ENCODE measurements at regions not wholly inside any gene's neighbourhood (a gene's known extent, or its start where the extent isn't known, plus 50 kb on each side); places are given as distances from the start of the nearest gene placed in this dataset.
"Not testable (repeated sequence)": the region's sequence is repeated elsewhere in the genome, so short reads cannot be mapped to it uniquely, and the experiment has no call there.

DNA sequence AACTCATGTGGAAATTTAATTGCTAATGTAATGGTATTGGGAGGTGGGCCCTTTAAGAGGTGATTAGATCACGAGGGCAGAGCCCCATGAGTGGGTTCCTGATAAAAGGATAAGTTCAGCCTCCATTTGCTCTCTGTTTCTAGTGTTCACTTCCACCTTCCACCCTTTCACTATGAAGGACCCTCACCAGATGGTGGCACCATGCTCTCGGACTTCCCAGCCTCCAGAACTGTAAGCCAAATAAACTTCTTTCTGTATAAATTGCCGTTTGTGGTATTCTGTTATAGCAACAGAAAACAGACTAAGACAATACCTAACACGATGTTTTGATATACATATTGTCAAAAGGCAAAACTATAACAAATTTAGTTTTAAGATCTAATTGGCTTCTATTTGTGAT lies 166.2 kb downstream of the DEPDC1B start:
- H3K36me3 ChIP-seq (ENCODE audit: insufficient read depth, low read length) = no peaks in the 10 kb centered on the region
- ATAC-seq (ENCODE audit: poor library complexity) (no peak), DNase-seq (no peak)
- no peaks in the 10 kb centered on the region for H3K4me1 ChIP-seq (ENCODE audit: insufficient read depth, low read length)
- TF ChIP-seq, protein P1, sequence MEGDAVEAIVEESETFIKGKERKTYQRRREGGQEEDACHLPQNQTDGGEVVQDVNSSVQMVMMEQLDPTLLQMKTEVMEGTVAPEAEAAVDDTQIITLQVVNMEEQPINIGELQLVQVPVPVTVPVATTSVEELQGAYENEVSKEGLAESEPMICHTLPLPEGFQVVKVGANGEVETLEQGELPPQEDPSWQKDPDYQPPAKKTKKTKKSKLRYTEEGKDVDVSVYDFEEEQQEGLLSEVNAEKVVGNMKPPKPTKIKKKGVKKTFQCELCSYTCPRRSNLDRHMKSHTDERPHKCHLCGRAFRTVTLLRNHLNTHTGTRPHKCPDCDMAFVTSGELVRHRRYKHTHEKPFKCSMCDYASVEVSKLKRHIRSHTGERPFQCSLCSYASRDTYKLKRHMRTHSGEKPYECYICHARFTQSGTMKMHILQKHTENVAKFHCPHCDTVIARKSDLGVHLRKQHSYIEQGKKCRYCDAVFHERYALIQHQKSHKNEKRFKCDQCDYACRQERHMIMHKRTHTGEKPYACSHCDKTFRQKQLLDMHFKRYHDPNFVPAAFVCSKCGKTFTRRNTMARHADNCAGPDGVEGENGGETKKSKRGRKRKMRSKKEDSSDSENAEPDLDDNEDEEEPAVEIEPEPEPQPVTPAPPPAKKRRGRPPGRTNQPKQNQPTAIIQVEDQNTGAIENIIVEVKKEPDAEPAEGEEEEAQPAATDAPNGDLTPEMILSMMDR (IDR thresholded peaks at IDR 0.05) = no peak
- Mint-ChIP-seq H3K9me3 (peaks cover 3% of the 10 kb centered on the region), H3K36me3 (ENCODE audit: low read depth) (no peaks in the 10 kb centered on the region), H3K4me1 (ENCODE audit: low read depth) (no peaks in the 10 kb centered on the region), H3K27me3 (no peaks in the 10 kb centered on the region), H3K27ac (no peak overlapping the region), H3K4me3 (no peak overlapping the region)
- H3K4me3 ChIP-seq (ENCODE audit: low read length) = no peak overlapping the region
- peaks cover 0 to 8% of the 10 kb centered on the region in 2 experiments for H3K9me3 ChIP-seq (ENCODE audit: control insufficient read depth in 1 of 2, insufficient read depth in 1 of 2, low read length in 2 of 2)
- no peak overlapping the region for H3K27ac ChIP-seq (ENCODE audit: low read depth in 1 of 2, low read length in 2 of 2)
- POLR2A ChIA-PET = no interaction called here
- no peaks in the 10 kb centered on the region for H3K27me3 ChIP-seq (ENCODE audit: control insufficient read depth in 1 of 2, insufficient read depth in 2 of 2, low read length in 2 of 2)
- intact Hi-C loops (cut with DNase I, micrococcal nuclease) = no loop called here
- CTCF ChIA-PET = no interaction called here

DNA sequence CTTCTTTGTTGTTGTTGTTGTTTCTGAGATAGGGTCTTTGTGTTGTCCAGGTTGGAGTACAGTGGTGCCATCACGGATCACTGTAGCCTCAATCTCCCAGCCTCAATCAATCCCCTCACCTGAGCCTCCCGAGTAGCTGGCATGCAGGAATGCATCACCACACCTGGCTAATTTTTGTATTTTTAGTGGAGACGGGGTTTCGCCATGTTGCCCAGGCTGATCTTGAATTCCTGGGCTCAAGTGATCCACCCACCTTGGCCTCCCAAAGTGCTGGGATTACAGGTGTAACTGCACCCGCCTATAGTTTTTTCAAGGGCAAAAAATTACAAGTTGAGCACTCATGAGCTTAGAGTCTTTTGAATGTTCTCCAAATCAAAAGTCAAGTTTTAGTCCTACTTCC lies 167.2 kb downstream of the DEPDC1B start:
- H3K4me3 ChIP-seq (ENCODE audit: low read length); H3K9me3 ChIP-seq (ENCODE audit: control insufficient read depth in 1 of 2, insufficient read depth in 1 of 2, low read length in 2 of 2); H3K4me1 Mint-ChIP-seq (ENCODE audit: low read depth); ATAC-seq (ENCODE audit: poor library complexity); H3K4me3 Mint-ChIP-seq; DNase-seq; H3K36me3 Mint-ChIP-seq (ENCODE audit: low read depth); H3K36me3 ChIP-seq (ENCODE audit: insufficient read depth, low read length); H3K9me3 Mint-ChIP-seq; H3K27ac ChIP-seq (ENCODE audit: low read depth in 1 of 2, low read length in 2 of 2); intact Hi-C loops (cut with DNase I, micrococcal nuclease); H3K27me3 ChIP-seq (ENCODE audit: control insufficient read depth in 1 of 2, insufficient read depth in 2 of 2, low read length in 2 of 2); H3K27me3 Mint-ChIP-seq; H3K4me1 ChIP-seq (ENCODE audit: insufficient read depth, low read length); POLR2A ChIA-PET; CTCF ChIA-PET; H3K27ac Mint-ChIP-seq: not testable (repeated sequence)

DNA sequence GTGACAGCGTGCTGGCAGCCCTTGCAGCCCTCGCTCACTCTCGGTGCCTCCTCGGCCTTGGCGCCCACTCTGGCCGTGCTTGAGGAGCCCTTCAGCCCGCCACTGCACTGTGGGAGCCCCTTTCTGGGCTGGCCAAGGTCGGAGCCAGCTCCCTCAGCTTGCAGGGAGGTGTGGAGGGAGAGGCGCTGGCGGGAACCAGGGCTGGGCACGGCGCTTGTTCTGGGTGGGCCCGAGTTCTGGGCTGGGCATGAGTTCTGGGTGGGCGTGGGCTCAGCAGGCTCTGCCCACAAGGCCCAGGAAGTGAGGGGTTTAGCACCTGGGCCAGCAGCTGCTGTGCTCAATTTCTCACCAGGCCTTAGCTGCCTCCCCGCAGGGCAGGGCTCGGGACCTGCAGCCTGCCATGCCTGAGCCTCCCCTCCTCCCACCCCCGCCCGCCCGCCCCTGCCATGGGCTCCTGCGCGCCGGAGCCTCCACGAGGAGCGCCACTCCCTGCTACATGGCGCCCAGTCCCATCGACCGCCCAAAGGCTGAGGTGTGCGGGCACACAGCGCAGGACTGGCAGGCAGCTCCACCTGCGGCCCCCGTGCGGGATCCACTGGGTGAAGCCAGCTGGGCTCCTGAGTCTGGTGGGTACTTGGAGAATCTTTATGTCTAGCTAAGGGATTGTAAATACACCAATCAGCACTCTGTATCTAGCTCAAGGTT lies 169.7 kb downstream of the DEPDC1B start:
- H3K36me3 Mint-ChIP-seq (ENCODE audit: low read depth); H3K27me3 Mint-ChIP-seq; H3K27me3 ChIP-seq (ENCODE audit: control insufficient read depth in 1 of 2, insufficient read depth in 2 of 2, low read length in 2 of 2); H3K4me1 Mint-ChIP-seq (ENCODE audit: low read depth); H3K36me3 ChIP-seq (ENCODE audit: insufficient read depth, low read length); H3K4me3 Mint-ChIP-seq; H3K27ac Mint-ChIP-seq; DNase-seq; H3K27ac ChIP-seq (ENCODE audit: low read depth in 1 of 2, low read length in 2 of 2); intact Hi-C loops (cut with DNase I, micrococcal nuclease); ATAC-seq (ENCODE audit: poor library complexity); H3K4me1 ChIP-seq (ENCODE audit: insufficient read depth, low read length); POLR2A ChIA-PET; CTCF ChIA-PET; H3K4me3 ChIP-seq (ENCODE audit: low read length); H3K9me3 ChIP-seq (ENCODE audit: control insufficient read depth in 1 of 2, insufficient read depth in 1 of 2, low read length in 2 of 2); H3K9me3 Mint-ChIP-seq: not testable (repeated sequence)

DNA sequence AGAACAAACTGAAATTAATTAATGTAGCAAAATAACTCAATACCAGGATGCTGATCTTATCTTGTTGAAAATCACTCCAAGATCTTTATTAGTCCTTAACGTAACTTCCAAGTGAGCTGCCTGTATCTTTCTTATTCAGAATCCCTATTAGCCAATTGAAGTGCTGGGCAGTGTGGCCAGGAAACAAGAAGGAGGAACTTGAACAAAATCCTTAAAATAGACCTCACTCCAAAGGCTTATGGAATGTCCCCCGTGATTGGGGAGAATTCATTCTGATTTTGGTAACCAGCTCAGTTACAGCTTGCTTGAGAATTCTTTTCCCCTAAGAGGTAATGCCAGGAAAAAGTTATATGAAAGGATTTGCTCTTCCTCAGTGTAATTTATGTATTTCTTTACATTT lies 171.0 kb downstream of the DEPDC1B start:
- Mint-ChIP-seq H3K4me3 (no peak overlapping the region), H3K4me1 (ENCODE audit: low read depth) (no peaks in the 10 kb centered on the region), H3K27me3 (peaks cover 9% of the 10 kb centered on the region), H3K9me3 (no peaks in the 10 kb centered on the region), H3K36me3 (ENCODE audit: low read depth) (no peaks in the 10 kb centered on the region), H3K27ac (no peak overlapping the region)
- no peak overlapping the region for H3K4me3 ChIP-seq (ENCODE audit: low read length)
- TF ChIP-seq, protein P1 (IDR thresholded peaks at IDR 0.05) = no peak
- no peaks in the 10 kb centered on the region for H3K36me3 ChIP-seq (ENCODE audit: insufficient read depth, low read length)
- ChIA-PET CTCF (no interaction called here), POLR2A (no interaction called here)
- intact Hi-C loops (cut with DNase I, micrococcal nuclease) = no loop called here
- no peaks in the 10 kb centered on the region for H3K4me1 ChIP-seq (ENCODE audit: insufficient read depth, low read length)
- DNase-seq = no peak
- no peak for ATAC-seq (ENCODE audit: poor library complexity)
- no peak overlapping the region for H3K27ac ChIP-seq (ENCODE audit: low read depth in 1 of 2, low read length in 2 of 2)
- peaks cover 0 to 8% of the 10 kb centered on the region in 2 experiments for H3K9me3 ChIP-seq (ENCODE audit: control insufficient read depth in 1 of 2, insufficient read depth in 1 of 2, low read length in 2 of 2)
- H3K27me3 ChIP-seq (ENCODE audit: control insufficient read depth in 1 of 2, insufficient read depth in 2 of 2, low read length in 2 of 2) = no peaks in the 10 kb centered on the region
